GM04504 (cell line): ENCODE measurements at regions not wholly inside any gene's neighbourhood (a gene's known extent, or its start where the extent isn't known, plus 50 kb on each side); places are given as distances from the start of the nearest gene placed in this dataset.
"Not testable (repeated sequence)": the region's sequence is repeated elsewhere in the genome, so short reads cannot be mapped to it uniquely, and the experiment has no call there.

ENCODE experiments used
- DNase-seq: peaks from one replicate; pipeline ENCODE4 v3.0.0-alpha.2; 2012; ENCODE audit warnings: low read depth

DNA sequence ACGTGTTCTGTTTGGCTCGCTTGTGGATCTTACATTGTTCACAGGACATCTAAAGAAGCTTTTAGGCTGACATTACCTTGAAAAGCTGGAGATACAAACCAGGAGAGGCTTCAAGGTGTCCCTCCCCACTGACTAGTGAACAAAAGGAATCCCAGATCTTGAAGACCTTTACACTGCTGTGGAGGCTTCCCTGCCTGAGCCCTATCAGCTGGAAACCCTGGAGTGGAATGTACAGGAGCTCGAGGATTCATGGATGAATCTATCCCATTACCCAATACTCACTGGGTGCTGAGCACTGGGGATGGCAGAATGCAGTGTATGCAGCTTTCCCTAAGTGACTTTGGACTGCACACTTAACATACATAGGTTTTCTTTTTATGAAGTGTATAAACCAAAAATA is 82.3 kb upstream of the MFGE8 start:
- no peak for DNase-seq

DNA sequence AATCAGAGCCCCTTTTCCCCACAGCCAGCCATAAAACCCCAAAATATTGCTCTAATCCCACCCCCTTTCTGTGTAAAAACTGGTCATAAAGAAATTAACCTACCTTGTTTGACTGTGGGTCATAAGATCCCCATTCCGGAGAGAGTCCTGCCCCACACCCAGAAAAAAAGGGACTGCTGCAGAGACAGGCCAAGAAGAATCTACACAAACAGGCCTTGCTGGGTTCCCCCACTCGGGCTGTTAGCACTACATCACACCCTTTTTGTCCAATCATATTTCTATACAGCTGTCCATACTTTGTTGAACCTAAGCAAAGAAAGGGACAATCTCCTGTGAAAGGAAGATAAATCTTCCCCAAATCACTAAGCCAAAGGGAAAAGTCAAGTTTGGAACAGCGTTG is 84.4 kb upstream of the MFGE8 start:
- DNase-seq, result no peak

DNA sequence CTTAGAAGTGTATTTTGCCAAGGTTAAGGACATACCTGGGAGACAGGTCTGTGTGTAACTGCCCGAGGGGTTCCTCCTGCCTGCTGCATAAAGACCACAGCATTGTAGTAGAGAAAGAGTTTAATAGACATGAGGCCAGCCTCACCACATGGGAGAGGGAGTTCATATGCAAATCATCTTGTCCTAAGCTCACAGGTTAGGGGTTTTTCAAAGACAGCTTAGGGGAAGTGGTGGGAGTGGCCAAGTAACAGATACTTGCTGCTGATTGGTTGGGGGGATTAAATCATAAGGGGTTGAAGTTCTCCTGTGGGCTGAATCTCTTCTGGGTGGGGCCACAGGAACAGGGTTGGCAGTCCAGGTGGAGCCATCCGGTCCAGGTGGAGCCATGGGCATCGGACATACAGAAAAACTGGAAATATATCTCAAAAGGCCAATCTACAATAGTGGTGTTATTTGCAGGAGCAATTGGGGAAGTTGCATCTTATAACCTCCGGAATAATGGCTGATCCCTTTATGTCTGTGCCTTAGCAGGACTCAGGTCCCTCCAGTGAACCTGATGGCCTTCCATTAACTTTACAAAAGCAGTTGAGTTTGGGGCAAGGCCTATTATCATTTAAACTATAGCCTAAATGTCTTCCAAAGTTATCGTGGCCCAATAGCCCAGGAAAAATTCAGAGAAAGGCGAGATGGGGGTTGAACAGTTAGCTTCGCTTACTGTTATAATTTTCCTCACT is 86.0 kb upstream of the MFGE8 start:
- DNase-seq, result no peak

DNA sequence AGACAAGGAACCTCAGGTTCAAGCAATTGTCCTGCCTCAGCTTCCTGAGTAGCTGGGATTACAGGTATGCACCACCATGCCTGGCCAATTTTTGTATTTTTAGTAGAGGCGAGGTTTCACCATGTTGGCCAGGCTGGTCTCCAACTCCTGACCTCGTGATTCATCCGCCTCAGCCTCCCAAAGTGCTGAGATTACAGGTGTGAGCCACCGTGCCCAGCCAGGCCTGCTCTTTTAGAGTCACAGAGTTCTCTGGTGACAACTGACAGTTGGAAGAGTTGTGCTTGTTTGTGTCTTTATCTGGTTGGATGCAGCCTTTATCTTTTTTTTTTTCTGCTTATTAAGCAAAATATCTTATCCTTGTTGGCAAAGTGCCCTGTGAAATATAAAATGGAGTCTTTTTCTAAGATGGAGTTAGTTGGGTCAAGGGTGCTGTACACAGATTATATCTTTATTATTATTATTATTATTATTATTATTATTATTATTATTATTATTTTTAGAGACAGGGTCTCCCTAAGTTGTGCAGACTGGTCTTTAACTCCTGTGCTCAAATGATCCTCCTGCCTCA is 86.5 kb upstream of the ABHD2 start:
- not testable (repeated sequence) for DNase-seq

DNA sequence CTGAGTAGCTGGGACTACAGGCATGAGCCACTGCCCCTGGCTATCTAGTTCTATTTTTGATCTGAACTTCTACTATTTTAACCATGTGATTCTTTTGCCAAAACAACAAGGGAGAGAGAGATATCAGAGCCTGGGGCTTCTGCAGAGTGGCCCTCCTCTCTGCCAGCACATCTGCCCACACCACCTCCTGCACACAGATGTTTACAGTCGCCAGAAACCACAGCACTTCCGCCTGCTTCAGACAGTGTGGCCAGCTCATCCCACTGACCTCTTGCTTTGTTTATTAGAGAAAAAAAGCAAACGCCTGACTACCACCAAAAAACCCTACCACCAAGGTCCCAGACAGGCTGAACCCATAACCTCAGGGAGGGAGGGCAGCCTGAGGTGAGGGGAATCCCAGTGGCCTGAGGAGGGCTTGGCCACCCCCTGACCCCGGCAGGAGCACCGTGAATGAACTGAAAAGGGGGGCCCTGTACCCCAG is 85.9 kb upstream of the ABHD2 start:
- DNase-seq, result peak; percentile 68

GRCh38 chr15:89002830-89003229 is 85.4 kb upstream of the ABHD2 start:
- DNase-seq, result no peak

DNA sequence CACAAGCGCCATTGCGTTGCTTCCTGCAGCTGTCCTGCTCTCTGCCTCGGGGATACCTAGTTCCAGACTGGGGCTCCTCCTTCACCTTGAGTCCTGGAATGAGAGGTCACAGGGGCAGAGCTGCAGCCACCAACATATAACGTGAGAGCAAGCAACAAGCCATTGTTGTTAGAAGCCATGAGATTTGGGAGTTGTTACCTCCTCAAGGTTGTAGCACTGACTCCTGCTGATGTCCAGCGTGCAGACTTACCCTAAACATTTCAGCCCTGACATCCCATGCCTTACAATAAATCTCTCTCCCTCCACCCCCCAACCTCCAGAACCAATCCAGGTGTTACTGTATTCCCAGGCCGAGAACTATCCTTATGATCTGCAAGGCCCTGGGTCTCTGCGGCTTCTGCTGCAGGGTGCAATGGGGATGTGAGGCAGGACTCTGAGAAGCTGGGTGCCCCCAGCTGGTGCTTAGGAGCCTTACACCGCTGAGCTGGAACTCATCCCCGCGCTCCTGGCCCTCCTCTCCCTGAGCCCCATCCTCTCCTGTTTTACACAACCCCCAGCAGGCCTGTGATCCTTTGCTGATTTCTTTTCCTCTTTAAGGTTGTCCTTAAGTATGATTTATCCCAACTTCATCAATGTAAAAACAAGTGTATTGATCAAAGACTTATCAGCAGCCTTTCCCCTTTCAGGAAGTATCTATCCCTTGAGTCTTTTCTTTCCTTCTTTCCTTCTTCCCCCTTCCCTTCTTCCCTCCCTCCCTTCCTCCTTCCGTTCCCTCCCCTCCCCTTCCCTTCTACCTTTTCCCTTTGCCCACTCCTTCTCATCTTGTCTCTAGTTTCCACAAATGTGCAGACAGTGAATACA is 84.2 kb upstream of the ABHD2 start:
- DNase-seq, result no peak

DNA sequence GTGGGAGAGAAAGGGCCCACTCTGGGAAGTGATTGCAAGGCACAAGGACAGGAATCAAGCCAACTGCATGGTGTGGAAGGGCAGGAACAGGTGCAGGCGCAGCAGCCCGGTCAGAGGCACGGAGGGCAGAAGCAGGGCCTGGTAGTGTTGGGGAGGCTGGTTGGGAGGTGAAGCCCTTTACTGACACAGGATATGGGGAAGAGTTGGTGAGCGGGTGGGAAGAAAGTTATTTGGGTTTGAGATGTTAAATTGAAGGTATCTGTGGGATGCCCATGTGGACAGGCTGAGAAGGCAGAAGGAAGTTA is 83.6 kb upstream of the ABHD2 start:
- DNase-seq, result no peak

GRCh38 chr15:89007527-89007926 is 80.7 kb upstream of the ABHD2 start:
- DNase-seq, result not testable (repeated sequence)

- DNase-seq, result no peak
These were observed 80.3 kb upstream of the ABHD2 start for GRCh38 chr15:89007989-89008388.

DNA sequence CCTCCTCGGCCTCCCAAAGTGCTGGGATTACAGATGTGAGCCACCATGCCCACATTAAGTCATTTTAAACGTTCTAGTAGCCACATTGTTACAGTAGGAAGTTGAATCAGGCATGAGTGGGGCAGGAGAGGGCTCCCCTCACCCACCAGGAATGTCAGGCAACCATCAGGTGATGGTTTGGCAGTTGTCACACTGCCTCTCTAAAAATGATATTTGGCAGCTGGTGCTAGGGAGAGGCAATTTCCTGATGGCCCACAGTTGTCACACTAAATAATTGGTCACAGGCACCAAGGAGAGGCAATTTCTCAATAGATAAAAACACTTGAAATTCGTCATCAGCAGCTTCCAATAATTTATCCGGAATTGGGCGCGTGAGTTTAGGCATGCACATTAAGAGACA is 79.2 kb upstream of the ABHD2 start:
- no peak for DNase-seq

DNA sequence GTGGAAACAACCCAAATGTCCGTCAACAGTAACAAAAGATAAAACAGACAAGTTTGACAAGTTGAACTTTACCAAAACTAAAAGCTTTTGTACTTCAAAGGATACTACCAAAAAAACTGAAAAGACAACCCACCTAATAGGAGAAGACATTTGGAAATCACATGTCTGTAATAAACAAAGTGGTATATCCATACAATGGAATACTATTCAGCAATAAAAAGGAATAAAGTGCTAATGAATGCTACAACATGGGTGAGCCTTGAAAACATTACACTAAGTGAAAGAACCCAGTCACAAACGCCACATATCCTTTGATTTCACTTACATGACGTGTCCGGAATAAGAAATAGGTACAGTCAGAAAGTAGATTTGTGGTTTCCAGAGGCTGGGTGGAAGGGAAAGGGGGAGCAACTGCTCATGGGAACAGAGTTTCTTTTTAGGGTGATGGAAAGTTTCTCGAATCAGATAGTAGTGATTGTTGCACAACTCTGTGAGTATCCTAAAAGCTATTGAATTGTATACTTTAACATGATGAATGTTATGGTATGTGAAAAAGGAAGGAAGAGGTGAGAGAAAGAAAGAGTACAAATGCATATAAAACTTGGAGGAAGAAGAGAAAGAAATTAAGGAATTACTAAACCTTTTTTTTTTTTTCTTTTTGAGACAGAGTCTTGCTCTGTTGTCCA is 72.7 kb upstream of the ABHD2 start:
- DNase-seq, result no peak

DNA sequence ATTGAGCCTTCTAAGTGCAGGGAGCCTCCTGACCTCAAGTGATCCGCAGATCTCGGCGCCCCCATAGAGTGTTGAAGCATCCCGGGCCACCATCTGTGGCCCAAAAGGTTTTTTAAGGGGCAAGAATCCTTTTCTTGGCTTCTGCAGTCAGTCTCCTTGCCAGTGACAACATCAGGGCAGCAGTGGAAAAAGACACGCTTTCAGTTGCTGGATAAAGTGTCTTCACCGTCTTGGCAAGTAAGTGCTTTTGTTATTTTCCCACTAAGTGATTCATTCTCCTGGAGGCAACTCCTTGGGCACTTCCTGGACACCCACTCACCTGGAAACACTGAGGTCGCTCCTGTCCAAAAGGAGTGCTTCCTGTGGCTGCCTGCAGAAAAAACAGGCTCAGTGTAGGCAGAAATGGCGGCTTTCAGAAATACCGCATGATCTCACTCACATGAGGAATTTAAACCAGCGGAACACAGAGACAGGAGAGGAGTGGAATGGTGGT is 71.7 kb upstream of the ABHD2 start:
- DNase-seq, result no peak

DNA sequence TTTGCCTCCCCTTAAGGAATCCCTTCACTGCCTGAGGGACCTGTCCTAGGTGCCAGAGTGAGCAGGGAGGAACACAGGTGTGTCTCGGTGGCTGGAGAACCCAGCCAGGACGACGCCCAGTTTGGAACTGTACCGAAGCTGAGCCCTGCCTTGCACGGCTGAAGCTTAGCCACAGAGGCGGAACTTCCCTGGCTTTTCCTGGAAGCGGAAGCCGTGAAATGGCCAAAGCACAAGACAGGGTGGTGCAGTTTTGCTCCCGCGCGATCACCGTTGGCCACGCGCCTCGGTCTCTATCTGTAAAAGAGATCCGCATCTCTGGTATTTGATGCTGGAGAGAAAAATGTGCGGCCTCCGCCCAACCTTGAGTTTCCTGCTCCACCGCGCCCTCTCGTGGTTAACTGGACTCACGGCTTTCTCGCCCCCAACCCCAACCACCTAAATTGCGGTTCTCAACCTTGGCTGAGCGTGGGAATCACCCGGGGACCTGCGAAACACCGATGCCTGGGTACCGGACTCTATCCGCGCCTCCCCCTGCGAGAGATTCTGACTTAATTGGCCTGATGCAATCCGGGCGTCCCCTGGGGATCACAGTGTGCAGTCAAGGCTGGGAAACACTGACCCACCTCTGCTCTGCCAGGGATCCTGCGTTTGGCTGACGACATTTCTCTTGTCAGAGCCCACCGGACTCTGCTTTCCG is 70.7 kb upstream of the ABHD2 start:
- DNase-seq, result peak; percentile 67

DNA sequence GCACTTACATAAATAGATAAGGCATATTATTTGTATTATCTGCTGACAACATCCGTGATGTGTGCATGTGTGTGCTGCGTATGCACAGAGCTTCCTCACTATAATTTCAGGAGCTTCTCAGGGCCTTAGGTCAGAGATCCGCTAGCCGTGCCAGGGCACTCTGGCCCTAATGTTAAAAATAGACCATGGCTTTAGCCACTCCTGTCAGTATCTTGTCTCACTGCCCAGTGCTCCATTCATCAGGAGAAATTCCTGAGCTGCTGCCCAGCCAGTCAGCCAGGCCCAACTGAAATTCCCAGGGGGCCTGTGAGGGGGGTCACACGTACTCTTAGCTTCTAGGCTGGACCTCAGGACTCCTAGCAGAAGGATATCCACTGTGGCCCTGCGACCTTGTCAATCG is 70.0 kb upstream of the ABHD2 start:
- DNase-seq, result peak; percentile 73

DNA sequence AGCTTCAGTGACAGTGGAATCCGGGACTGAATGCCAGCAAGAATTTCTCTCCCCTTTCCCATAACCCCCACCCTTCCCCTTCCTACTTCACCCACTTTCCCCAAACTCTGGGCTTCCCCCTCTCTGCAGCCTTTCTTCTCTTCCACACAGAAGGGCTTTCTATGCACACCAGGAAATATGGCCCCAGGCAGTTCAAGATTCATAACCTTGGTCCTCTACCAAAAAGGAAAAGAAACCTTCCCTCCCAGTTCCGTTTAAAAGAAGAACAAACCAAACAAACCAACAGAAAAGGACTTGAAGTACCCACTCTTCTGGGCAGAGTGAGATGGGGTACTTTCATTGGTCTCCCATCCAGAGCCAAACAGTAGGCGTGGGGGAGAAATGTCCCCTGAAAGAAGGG is 68.8 kb upstream of the ABHD2 start:
- no peak for DNase-seq

DNA sequence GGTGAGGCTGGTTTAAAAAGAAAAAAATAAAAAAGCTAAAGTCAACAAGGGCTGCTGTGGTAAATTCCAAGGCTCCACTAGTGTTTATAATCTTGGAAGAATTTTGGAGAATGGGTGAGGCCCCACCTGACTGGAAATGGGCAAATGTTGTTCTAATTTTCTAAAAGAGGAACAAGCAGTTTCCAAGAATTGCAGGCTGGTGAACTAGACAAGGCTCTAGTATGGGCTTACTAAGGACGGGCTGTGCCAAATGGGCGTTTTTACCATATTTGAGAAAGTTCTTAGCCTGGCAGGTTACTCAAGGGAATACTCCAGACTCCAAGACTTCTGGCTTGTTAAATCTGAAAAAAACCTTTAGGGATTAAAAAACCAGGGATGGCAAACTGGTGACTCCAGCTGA is 67.0 kb upstream of the ABHD2 start:
- no peak for DNase-seq

DNA sequence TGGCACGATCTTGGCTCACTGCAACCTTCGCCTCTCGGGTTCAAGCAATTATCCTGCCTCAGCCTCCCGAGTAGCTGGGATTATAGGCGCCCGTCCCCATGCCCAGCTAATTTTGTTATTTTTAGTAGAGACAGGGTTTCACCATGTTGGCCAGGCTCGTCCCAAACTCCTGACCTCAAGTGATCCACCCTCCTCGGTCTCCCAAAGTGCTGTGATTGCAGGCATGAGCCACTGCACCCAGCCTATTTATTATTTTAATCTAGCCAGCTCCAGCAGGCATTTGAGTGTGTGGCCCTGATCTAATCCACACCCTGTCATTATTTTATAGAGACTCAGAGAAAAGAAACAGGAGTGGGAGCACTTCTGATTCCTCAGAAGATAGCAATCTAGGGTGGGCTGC is 66.4 kb upstream of the ABHD2 start:
- DNase-seq, result not testable (repeated sequence)

- DNase-seq, result no peak
These were observed 64.8 kb upstream of the ABHD2 start for GRCh38 chr15:89023311-89023961.

DNA sequence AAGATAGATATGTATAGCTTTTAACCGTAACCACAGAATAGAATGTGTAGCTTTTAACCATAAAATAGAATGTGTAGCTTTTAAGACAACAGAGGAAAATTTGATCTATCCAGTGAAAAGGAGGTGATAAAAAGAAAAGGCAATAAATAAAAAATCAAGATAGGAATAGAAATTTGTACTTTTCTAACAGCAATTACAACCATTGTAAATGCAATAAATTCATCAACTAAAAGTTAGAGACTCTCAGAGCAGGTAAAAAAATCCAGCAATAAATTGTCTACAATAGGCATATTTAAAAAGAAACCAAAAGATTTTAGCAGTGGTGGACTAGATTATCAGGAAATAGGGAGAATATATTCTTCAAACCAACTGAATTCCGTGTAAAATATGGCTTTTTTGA is 63.8 kb upstream of the ABHD2 start:
- no peak for DNase-seq

DNA sequence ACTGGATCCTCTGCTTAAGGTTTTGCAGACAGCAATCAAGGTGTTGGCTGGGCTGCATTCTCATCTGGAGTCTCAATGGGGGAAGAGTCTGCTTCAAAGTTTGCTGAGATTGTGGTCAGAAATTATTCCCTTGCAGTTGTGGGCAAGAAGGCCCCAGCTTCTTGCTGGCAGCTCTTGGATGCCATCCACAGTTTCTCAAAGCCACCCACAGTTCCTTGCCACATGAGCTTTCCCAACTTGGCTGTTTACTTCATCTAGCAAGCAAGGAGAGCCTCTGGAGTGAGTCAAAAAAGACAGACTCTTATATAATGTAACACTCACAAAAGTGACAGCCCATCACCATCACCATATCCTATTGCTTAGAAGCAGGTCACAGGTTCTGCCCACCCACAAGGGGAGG is 62.1 kb upstream of the ABHD2 start:
- DNase-seq, result no peak
